Heart left ventricle (tissue), 16 donors: ENCODE measurements at regions not wholly inside any gene's neighbourhood (a gene's known extent, or its start where the extent isn't known, plus 50 kb on each side); places are given as distances from the start of the nearest gene placed in this dataset.

Experiments used
- ATAC-seq, 4 donors: fragments of 200-7000 bp; cut with Tn5 transposase; one replicate each; pipeline ENCODE4 v1.9.1; 2020 to 2022; ENCODE audit warnings: moderate library complexity in 4 of 4, mild to moderate bottlenecking in 3 of 4, moderate number of reproducible peaks in 1 of 4
- DNase-seq, 5 donors: peaks; one replicate each; pipeline ENCODE4 v3.0.0-alpha.2; 2020
- H3K27ac ChIP-seq, 12 donors: fragments of 200-600 bp; sonication (generic) in 4 of 12; one replicate each; pipeline versions ENCODE4 v1.5.0 to v1.8.0; 2016 to 2022; ENCODE audit warnings: mild to moderate bottlenecking in 2 of 12
- H3K27me3 ChIP-seq, 9 donors: fragments of 200-600 bp; sonication (generic) in 2 of 9; one replicate each; pipeline versions ENCODE4 v1.5.1 to v1.8.0; 2016 to 2022; ENCODE audit warnings: mild to moderate bottlenecking in 3 of 9
- H3K36me3 ChIP-seq, 9 donors: fragments of 200-600 bp; sonication (generic) in 2 of 9; one replicate each; pipeline versions ENCODE4 v1.5.0 to v1.8.0; 2018 to 2022; ENCODE audit warnings: mild to moderate bottlenecking in 2 of 9
- H3K4me1 ChIP-seq, 12 donors: fragments of 200-600 bp; sonication (generic) in 4 of 12; one replicate each; pipeline versions ENCODE4 v1.5.0 to v1.8.0; 2016 to 2022; ENCODE audit warnings: mild to moderate bottlenecking in 3 of 12
- H3K4me3 ChIP-seq, 12 donors: fragments of 200-600 bp; sonication (generic) in 4 of 12; one replicate each; pipeline versions ENCODE4 v1.5.0 to v1.8.0; 2017 to 2022; ENCODE audit warnings: mild to moderate bottlenecking in 9 of 12, moderate library complexity in 4 of 12
- H3K9me3 ChIP-seq, 12 donors: fragments of 200-600 bp; sonication (generic) in 4 of 12; one replicate each; pipeline versions ENCODE4 v1.5.0 to v1.8.0; 2016 to 2022; ENCODE audit warnings: mild to moderate bottlenecking in 1 of 12
- POLR2A ChIP-seq, 2 donors: fragments of 450-650 bp; IDR thresholded peaks; one replicate each; pipeline ENCODE4 v1.6.1; 2017; ENCODE audit warnings: antibody characterized with exemption in 2 of 2, mild to moderate bottlenecking in 2 of 2, moderate library complexity in 2 of 2
- WGBS, 4 donors: extraction: QIAGEN DNeasy Blood & Tissue Kit in 2 of 4; methylation state at CpG; one replicate each; pipeline versions ENCODE4 v1.1.5 to v1.1.7; 2013 to 2018; 5-methylcytosine and 5-hydroxymethylcytosine counted together
- intact Hi-C, 10 donors: fragments of 100-400 bp; cut with DNase I; formaldehyde crosslinking; loops; one replicate each; pipeline versions ENCODE4 v1.11.1 to v1.14.2; 2022
- TF ChIP-seq, protein P1 (sequence below), 12 donors: fragments of 200-600 bp; sonication (generic) in 4 of 12; IDR thresholded peaks; one replicate each; pipeline versions ENCODE4 v1.5.0 to v1.8.0; 2018 to 2022; ENCODE audit warnings: antibody characterized with exemption in 12 of 12, mild to moderate bottlenecking in 5 of 12
- donor health status: ischemic (EF 13 %, LVEDD 7.1; RV severe dilation, severe dysfunction).
- donor health status: healthy with polysubstance abuse.
- donor health status: DM: no; HTN: yes; CAD: no.
- donor health status: DM: no; HTN: no; CAD: no.
- donor health status: ischemic (EF 25% LVEDD 6.9; RV normal size, moderate dysfunction).
- donor health status: ischemic (EF 25% LVEDD 5.7; RV mildly dilated, moderate dysfunction).
- donor health status: healthy.
- donor health status: DM: yes; HTN: yes; CAD: no.
- donor health status: ischemic (EF 35%, LVEDD 5.7; RV mildly dilated, moderate dysfunction).
- donor health status: nonischemic (EF 11% LVEDD 7.7; RV severe dilation, severe dysfunction).
- donor health status: DM: yes; HTN: yes; CAD: no.
- donor health status: PGD.
- donor health status: ischemic (EF 29% LVEDD 5.4; RV normal size, mild dysfunction).
- donor health status: nonischemic (EF 23%, LVEDD 6.1; RV moderate dilation, normal function).

- no peak for TF ChIP-seq POLR2A (IDR thresholded peaks at IDR 0.05)
- TF ChIP-seq, protein P1, sequence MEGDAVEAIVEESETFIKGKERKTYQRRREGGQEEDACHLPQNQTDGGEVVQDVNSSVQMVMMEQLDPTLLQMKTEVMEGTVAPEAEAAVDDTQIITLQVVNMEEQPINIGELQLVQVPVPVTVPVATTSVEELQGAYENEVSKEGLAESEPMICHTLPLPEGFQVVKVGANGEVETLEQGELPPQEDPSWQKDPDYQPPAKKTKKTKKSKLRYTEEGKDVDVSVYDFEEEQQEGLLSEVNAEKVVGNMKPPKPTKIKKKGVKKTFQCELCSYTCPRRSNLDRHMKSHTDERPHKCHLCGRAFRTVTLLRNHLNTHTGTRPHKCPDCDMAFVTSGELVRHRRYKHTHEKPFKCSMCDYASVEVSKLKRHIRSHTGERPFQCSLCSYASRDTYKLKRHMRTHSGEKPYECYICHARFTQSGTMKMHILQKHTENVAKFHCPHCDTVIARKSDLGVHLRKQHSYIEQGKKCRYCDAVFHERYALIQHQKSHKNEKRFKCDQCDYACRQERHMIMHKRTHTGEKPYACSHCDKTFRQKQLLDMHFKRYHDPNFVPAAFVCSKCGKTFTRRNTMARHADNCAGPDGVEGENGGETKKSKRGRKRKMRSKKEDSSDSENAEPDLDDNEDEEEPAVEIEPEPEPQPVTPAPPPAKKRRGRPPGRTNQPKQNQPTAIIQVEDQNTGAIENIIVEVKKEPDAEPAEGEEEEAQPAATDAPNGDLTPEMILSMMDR (IDR thresholded peaks at IDR 0.05) = no peak
- H3K4me3 ChIP-seq = no peak overlapping the region
- ATAC-seq (no peak), DNase-seq (no peak)
- peaks cover 0 to 5% (median 0%) of the 10 kb centered on the region in 12 donors for H3K9me3 ChIP-seq
- 0 to 10% (median 6%) methylated on average over 1 of the region's 1 CpG for WGBS, 4 donors
- H3K36me3 ChIP-seq = no peaks in the 10 kb centered on the region
- no peak overlapping the region for H3K27ac ChIP-seq
- H3K4me1 ChIP-seq = no peaks in the 10 kb centered on the region
- intact Hi-C loops = no loop called here
- no peaks in the 10 kb centered on the region for H3K27me3 ChIP-seq
These were observed 348.2 kb upstream of the CCNG1 start for GRCh38 chr5:163089230-163089629.

- Histone ChIP-seq H3K36me3 (no peaks in the 10 kb centered on the region), H3K27ac (no peak overlapping the region), H3K9me3 (no peaks in the 10 kb centered on the region), H3K27me3 (no peaks in the 10 kb centered on the region), H3K4me3 (no peak overlapping the region), H3K4me1 (no peaks in the 10 kb centered on the region)
- DNase-seq (no peak), ATAC-seq (no peak)
- WGBS, 4 donors = 24 to 64% (median 63%) methylated on average over 1 of the region's 1 CpG
- intact Hi-C loops = no loop called here
- no peak for TF ChIP-seq POLR2A (IDR thresholded peaks at IDR 0.05)
- TF ChIP-seq, protein P1 (IDR thresholded peaks at IDR 0.05) = no peak
These were observed 347.5 kb upstream of the CCNG1 start for GRCh38 chr5:163089926-163090325.

- intact Hi-C loops = no loop called here
These were observed 342.8 kb upstream of the CCNG1 start for GRCh38 chr5:163094492-163095180.

DNA sequence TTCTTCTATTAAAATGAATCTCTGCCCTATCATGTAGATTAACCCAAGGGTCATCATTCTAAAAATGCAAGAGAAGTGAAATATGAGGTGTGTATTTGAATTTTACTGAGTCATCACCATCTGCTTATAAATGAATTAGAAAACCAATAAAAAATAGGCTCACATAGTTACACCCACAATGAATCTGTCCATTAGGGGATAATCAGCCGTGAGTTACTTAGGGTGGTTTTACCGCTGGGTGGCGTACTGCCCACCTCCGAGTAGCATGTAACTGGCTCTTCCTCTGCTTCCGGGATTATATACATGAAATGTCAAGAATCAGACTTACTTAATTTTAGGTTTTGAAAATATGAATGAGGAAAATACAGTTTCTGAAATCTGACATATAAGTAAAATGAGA, 332.9 kb upstream of the CCNG1 start:
- DNase-seq (no peak), ATAC-seq (no peak)
- H3K9me3 ChIP-seq = no peaks in the 10 kb centered on the region
- no peaks in the 10 kb centered on the region for H3K36me3 ChIP-seq
- H3K27ac ChIP-seq = no peak overlapping the region
- no peak for TF ChIP-seq POLR2A (IDR thresholded peaks at IDR 0.05)
- TF ChIP-seq, protein P1 (IDR thresholded peaks at IDR 0.05) = no peak
- H3K4me3 ChIP-seq = no peak overlapping the region
- intact Hi-C loops = no loop called here
- H3K27me3 ChIP-seq = no peaks in the 10 kb centered on the region
- no peaks in the 10 kb centered on the region for H3K4me1 ChIP-seq
- WGBS, 4 donors = 32 to 39% (median 37%) methylated on average over 5 of the region's 5 CpGs

More at GRCh38 chr5:163094492-163095180, 342.8 kb upstream of the CCNG1 start:
- no peak for DNase-seq
- no peaks in the 10 kb centered on the region for H3K4me1 ChIP-seq
- no peak for ATAC-seq
- no peaks in the 10 kb centered on the region for H3K9me3 ChIP-seq
- no peak overlapping the region for H3K27ac ChIP-seq
- H3K36me3 ChIP-seq = no peaks in the 10 kb centered on the region
- no peaks in the 10 kb centered on the region for H3K27me3 ChIP-seq
- TF ChIP-seq POLR2A (IDR thresholded peaks at IDR 0.05) = no peak
- H3K4me3 ChIP-seq = no peak overlapping the region
- 50 to 61% (median 55%) methylated on average over 8 of the region's 8 CpGs for WGBS, 4 donors

DNA sequence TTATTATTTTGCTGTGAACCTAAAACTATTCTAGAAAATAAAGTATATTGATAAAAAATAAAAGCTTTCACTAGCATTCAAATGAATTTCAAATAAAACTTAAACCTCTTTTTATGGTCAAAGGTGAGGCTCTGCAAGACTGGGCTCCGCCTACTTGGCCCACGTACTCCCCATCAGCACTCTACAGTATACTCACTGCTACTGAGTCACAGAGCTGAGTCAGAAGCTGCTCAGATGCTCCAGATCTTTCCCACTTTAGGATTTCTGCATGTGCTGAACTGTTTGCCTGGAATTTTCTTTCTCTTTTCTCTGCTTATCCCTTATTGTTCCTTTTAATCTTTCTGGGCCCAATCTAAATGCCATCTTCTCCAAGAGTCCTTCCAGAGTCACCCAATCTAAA, 331.9 kb upstream of the CCNG1 start:
- 64 to 71% (median 68%) methylated on average over 2 of the region's 2 CpGs for WGBS, 4 donors
- intact Hi-C loops = no loop called here

More for the DNA sequence above, 331.9 kb upstream of the CCNG1 start:
- H3K36me3 ChIP-seq = no peaks in the 10 kb centered on the region
- H3K27me3 ChIP-seq = no peaks in the 10 kb centered on the region
- no peak for ATAC-seq
- DNase-seq = no peak
- H3K4me3 ChIP-seq = no peak overlapping the region
- H3K4me1 ChIP-seq = no peaks in the 10 kb centered on the region
- no peak overlapping the region for H3K27ac ChIP-seq
- no peaks in the 10 kb centered on the region for H3K9me3 ChIP-seq
- TF ChIP-seq POLR2A (IDR thresholded peaks at IDR 0.05) = no peak
- TF ChIP-seq, protein P1 (IDR thresholded peaks at IDR 0.05) = no peak
